ENCODE measurements at regions not wholly inside any gene's neighbourhood (a gene's known extent, or its start where the extent isn't known, plus 50 kb on each side); places are given as distances from the start of the nearest gene placed in this dataset.

DNA sequence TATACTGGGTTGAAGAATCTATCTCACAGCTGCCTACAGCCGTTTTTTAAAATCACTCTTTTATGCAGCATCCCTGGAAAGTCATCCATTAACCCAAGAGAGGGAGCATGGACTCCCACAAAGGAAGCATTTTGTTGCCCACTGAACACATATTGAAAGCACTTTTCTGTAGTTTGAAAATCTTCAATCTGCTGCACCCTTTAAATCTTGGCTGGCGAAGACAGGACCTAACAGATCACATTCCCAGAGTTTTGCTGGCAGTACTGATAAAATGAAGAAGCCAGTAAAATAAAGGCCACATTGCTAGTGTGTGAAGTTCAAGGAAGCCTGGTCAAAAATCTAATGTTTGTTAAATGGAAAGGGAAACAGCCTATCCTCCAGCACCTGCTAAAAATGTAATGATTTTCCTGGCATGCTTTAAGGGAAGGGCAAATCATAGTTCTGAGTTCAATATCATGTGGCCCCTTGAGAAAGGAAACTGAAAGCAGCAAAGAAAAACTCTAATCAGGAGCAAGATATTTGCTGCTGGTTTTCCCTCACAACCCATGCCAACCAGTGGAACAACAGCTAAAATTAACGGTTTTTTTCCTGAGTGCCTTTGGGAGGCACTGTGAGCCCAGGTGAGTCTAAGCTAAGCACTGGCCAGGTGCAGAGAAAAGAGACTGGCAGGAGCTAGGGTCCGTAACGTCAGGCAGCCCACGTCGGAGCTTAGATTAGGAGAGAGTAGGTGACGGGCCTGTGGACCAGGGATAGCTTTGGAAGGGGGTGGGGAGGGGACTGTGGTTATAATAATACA, 97.9 kb upstream of the PALS2 start:
- ATAC-seq (no peak), DNase-seq (no peak)
- TF ChIP-seq, protein P1, sequence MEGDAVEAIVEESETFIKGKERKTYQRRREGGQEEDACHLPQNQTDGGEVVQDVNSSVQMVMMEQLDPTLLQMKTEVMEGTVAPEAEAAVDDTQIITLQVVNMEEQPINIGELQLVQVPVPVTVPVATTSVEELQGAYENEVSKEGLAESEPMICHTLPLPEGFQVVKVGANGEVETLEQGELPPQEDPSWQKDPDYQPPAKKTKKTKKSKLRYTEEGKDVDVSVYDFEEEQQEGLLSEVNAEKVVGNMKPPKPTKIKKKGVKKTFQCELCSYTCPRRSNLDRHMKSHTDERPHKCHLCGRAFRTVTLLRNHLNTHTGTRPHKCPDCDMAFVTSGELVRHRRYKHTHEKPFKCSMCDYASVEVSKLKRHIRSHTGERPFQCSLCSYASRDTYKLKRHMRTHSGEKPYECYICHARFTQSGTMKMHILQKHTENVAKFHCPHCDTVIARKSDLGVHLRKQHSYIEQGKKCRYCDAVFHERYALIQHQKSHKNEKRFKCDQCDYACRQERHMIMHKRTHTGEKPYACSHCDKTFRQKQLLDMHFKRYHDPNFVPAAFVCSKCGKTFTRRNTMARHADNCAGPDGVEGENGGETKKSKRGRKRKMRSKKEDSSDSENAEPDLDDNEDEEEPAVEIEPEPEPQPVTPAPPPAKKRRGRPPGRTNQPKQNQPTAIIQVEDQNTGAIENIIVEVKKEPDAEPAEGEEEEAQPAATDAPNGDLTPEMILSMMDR (IDR thresholded peaks at IDR 0.05): no peak
- no peaks in the 10 kb centered on the region for H3K36me3 ChIP-seq (ENCODE audit: low read depth)
- no peaks in the 10 kb centered on the region for H3K4me1 ChIP-seq (ENCODE audit: low read depth)
- H3K9me3 ChIP-seq: no peaks in the 10 kb centered on the region
- H3K4me3 ChIP-seq: no peak overlapping the region
- intact Hi-C loops (cut with DNase I, micrococcal nuclease): no loop called here

- Histone ChIP-seq H3K4me3 (no peak overlapping the region), H3K4me1 (ENCODE audit: low read depth) (no peaks in the 10 kb centered on the region), H3K36me3 (ENCODE audit: low read depth) (no peaks in the 10 kb centered on the region), H3K9me3 (no peaks in the 10 kb centered on the region)
- ATAC-seq: no peak
- TF ChIP-seq, protein P1 (IDR thresholded peaks at IDR 0.05): no peak
- intact Hi-C loops (cut with DNase I, micrococcal nuclease): no loop called here
- DNase-seq: no peak
Observed at GRCh38 chr7:24476227-24476626, 97.0 kb upstream of the PALS2 start.

DNA sequence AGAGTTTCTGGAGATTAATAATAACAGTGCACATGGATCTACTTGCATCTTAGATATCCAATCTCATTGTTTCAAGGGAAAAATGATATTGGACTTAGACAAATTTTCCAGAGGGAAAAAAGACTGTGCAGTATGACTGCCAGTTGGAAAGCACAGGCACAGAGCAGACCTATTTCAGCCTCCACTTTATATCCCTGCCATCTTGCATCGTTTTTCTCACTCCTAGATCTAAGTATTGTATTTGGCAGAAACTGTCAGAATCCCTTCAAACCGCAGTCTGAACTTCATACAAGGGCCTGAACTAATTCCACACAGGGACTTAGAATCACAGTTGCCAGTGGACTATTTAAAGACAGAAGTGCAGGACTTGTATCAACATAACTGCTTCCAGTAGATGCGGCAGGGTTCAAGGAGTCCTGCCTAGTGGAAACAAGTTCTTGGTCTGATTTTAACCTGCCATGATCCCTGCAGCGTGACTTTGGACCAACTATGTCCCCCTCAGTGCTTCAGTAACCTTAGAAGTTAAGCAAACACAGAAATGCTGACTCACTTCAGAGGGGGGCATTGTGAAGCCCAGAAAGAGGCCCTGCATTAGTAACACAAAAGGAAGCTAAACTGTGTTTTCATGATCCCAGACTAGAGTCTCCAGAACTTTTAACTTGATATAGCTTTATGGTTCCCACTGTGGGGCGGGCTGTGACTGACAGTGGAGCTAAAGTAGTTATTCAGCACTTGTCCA, 95.7 kb upstream of the PALS2 start:
- H3K36me3 ChIP-seq (ENCODE audit: low read depth): no peaks in the 10 kb centered on the region
- no peak for ATAC-seq
- TF ChIP-seq, protein P1 (IDR thresholded peaks at IDR 0.05): no peak
- intact Hi-C loops (cut with DNase I, micrococcal nuclease): no loop called here
- no peaks in the 10 kb centered on the region for H3K9me3 ChIP-seq
- no peak for DNase-seq
- no peak overlapping the region for H3K4me3 ChIP-seq
- no peaks in the 10 kb centered on the region for H3K4me1 ChIP-seq (ENCODE audit: low read depth)

GRCh38 chr7:24478137-24478655, 95.1 kb upstream of the PALS2 start:
- TF ChIP-seq, protein P1 (IDR thresholded peaks at IDR 0.05): no peak
- no peak for ATAC-seq

GRCh38 chr7:24480501-24480900, 92.8 kb upstream of the PALS2 start:
- H3K4me1 ChIP-seq (ENCODE audit: low read depth): no peaks in the 10 kb centered on the region
- no peaks in the 10 kb centered on the region for H3K36me3 ChIP-seq (ENCODE audit: low read depth)
- DNase-seq: no peak
- TF ChIP-seq, protein P1 (IDR thresholded peaks at IDR 0.05): no peak
- H3K4me3 ChIP-seq: no peak overlapping the region
- ATAC-seq: no peak
- H3K9me3 ChIP-seq: no peaks in the 10 kb centered on the region
- intact Hi-C loops (cut with DNase I, micrococcal nuclease): no loop called here

More at GRCh38 chr7:24478137-24478655, 95.1 kb upstream of the PALS2 start:
- DNase-seq: no peak
- Histone ChIP-seq H3K9me3 (no peaks in the 10 kb centered on the region), H3K4me1 (ENCODE audit: low read depth) (no peaks in the 10 kb centered on the region), H3K36me3 (ENCODE audit: low read depth) (no peaks in the 10 kb centered on the region), H3K4me3 (no peak overlapping the region)
- intact Hi-C loops (cut with DNase I, micrococcal nuclease): no loop called here
